Right lobe of liver (tissue), 4 donors: ENCODE measurements at regions not wholly inside any gene's neighbourhood (a gene's known extent, or its start where the extent isn't known, plus 50 kb on each side); places are given as distances from the start of the nearest gene placed in this dataset.

Source experiments
- POLR2A ChIP-seq: fragments of 450-650 bp; IDR thresholded peaks from one replicate; pipeline ENCODE4 v1.6.1; 2017; ENCODE audit warnings: antibody characterized with exemption, mild to moderate bottlenecking
- TF ChIP-seq, protein P1 (sequence below), 4 donors: fragments of 200-600 bp in 3 of 4; fragments of 450-650 bp in 1 of 4; IDR thresholded peaks; one replicate each; pipeline versions ENCODE4 v1.5.1 to v1.8.0; 2016 to 2022; ENCODE audit warnings: antibody characterized with exemption in 4 of 4, mild to moderate bottlenecking in 2 of 4
- donor health status: DM: no; HTN: no; CAD: no.
- donor health status: DM: no; HTN: no; CAD: no.
- donor health status: DM: no; HTN: yes; CAD: no.

- no peak for TF ChIP-seq POLR2A
- TF ChIP-seq, protein P1, sequence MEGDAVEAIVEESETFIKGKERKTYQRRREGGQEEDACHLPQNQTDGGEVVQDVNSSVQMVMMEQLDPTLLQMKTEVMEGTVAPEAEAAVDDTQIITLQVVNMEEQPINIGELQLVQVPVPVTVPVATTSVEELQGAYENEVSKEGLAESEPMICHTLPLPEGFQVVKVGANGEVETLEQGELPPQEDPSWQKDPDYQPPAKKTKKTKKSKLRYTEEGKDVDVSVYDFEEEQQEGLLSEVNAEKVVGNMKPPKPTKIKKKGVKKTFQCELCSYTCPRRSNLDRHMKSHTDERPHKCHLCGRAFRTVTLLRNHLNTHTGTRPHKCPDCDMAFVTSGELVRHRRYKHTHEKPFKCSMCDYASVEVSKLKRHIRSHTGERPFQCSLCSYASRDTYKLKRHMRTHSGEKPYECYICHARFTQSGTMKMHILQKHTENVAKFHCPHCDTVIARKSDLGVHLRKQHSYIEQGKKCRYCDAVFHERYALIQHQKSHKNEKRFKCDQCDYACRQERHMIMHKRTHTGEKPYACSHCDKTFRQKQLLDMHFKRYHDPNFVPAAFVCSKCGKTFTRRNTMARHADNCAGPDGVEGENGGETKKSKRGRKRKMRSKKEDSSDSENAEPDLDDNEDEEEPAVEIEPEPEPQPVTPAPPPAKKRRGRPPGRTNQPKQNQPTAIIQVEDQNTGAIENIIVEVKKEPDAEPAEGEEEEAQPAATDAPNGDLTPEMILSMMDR (IDR thresholded peaks at IDR 0.05): no peak
These were observed 378.3 kb upstream of the FMR1 start for GRCh38 chrX:147533426-147533825.
